HG02571 (cell line): ENCODE measurements at regions not wholly inside any gene's neighbourhood (a gene's known extent, or its start where the extent isn't known, plus 50 kb on each side); places are given as distances from the start of the nearest gene placed in this dataset.
A peak's percentile ranks its signal among the peaks of the same experiment; 100 is the strongest.
"Not testable (repeated sequence)": the region's sequence is repeated elsewhere in the genome, so short reads cannot be mapped to it uniquely, and the experiment has no call there.

Experiments used
- ATAC-seq: cut with Tn5 transposase; IDR thresholded peaks from one replicate; pipeline ENCODE4 v1.9.1; 2021; ENCODE audit warnings: mild to moderate bottlenecking, moderate library complexity; ENCODE audit not compliant: unreplicated experiment

- ATAC-seq = no peak
Observed at GRCh38 chr5:155595791-155596190, 582.2 kb downstream of the KIF4B start.

DNA sequence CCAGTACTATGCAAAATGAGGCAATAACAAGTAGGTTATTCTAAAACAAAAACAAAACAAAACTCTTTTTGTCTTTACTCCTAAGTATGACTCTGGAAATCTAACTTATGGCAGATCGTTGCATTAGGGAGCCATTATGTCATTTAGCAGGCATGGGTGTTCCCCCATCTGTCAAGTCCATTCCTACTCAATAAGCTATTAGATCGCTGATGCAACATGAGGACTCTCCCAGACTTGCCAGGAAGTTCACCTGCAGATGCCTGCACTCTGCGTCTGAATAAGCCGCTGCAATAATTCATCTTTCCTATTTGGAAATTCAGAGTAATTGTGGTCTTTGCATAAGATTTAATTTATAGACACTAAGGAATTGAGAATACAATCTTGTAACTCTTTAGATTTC lies 585.0 kb downstream of the KIF4B start:
- no peak for ATAC-seq

GRCh38 chr5:155605920-155606319 lies 592.4 kb downstream of the KIF4B start:
- ATAC-seq = no peak

GRCh38 chr5:155616779-155617392 lies 603.3 kb downstream of the KIF4B start:
- peak; percentile 55 for ATAC-seq

- no peak for ATAC-seq
Observed at GRCh38 chr5:155619688-155620087, 606.1 kb downstream of the KIF4B start.

- no peak for ATAC-seq
Observed at GRCh38 chr5:155620821-155621410, 607.4 kb downstream of the KIF4B start.

DNA sequence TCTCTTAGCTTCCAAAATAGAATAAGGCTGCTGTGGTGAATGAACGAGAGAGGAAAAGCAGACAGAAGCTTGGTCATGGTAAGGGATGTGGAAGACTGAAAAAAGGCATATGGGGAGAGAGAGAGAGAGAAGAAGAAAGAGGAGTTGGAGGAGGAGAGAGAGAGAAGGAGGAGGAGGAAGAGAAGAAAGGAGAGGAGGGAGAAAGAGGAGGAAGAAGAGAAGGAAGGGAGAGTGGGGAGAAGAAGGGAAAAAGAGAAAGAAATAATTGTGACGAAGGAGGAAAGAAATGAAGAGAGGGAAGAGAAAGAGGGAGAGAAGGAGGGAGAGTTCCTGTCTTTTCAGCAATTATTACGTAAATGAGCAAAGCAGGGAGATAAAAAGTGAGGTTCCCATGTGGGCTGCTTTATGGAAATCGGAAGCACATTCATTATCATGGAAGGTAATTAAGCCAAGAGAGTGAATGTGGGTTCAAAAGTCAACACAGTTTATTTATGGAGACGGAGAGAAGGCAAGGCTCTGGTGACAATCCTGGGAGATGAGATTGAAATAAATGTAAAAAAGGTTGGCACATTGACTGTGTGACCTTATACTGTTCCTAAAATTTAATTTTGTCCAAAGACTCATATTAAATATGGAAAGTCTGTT lies 611.2 kb downstream of the KIF4B start:
- no peak for ATAC-seq

DNA sequence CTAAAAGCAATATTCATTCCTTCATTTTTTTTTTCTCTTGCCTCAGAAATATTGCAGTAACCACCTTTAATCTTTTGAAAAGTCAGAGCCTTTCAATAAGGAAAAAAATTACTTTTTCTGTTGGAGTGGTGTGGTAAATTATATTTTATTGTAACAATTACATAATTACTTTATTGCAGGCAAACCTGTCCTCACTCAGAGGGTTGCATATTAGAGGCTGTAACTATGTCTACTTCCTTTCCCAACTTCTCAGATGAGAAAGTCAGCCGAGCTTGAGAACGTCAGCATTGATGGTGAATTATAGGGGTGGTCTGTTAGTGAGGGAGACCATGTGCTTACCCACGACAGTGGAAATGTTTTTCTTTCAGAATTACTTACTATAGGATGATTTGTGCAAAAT lies 611.8 kb downstream of the KIF4B start:
- ATAC-seq = no peak

DNA sequence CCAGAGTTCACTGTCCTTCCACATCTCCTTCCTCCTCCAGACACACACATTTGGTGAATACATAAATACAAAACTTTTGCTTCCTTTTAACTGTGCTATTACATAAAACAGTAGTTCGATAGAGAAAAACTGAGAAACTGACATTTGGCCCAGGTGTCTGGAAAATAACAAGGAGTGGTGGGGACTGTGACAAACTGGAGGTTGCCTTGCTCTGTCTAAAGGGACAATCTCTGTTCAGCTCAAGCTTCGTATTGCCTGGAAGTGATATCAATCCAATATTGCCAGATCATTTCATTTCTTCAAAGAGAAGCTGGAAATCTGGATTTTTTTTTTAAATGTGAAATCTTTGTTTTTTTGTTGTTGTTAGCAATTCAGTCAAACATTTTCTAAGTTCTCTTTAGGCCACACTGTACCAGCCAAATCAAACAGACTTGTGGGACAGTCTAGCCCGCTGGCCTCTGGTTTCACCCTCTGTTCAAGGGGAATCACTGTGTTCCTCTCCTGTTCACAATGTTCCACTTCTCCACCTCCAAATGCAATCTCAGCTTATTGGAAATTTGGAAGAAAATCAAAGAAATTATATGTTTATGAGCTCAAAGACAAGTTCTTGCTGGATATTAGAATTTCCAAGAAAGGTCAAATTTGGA lies 612.5 kb downstream of the KIF4B start:
- ATAC-seq = no peak

- ATAC-seq = no peak
Observed at GRCh38 chr5:155626592-155626991, 613.0 kb downstream of the KIF4B start.

DNA sequence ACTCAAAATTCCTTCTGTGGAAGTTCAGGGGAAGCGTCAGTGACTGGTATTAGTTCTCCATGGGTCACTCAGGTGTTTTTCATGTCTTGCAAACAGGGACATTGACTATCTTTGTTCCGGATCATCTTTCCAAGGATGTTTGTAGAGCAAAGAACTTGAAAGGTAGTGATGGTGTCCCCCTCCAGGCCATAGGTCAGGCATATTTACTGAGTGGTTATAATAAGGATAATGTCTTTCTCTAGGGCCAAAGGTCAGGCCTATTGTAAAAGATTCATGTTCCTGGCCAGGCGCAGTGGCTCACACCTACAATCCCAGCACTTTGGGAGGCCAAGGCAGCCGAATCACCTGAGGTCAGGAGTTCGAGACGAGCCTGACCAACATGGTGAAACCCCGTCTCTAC lies 614.8 kb downstream of the KIF4B start:
- no peak for ATAC-seq

DNA sequence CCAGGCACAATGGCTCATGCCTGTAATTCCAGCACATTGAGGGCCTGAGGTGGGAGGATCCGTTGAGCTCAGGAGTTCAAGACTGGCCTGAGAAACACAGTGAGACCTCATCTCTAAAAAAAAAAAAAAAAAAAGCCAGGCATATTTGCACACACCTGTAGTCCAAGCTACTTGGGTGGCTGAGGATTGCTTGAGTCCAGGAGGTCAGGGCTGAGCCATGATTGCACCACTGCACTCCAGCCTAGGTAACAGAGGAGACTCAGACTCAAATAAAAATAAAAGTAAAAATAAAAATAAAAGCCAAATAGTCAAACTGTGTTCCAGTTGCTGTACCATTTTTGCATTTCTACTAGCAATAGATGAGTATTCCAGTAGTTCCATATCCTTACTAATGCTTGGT lies 616.0 kb downstream of the KIF4B start:
- ATAC-seq = no peak

- no peak for ATAC-seq
Observed at GRCh38 chr5:155631116-155631515, 617.6 kb downstream of the KIF4B start.

DNA sequence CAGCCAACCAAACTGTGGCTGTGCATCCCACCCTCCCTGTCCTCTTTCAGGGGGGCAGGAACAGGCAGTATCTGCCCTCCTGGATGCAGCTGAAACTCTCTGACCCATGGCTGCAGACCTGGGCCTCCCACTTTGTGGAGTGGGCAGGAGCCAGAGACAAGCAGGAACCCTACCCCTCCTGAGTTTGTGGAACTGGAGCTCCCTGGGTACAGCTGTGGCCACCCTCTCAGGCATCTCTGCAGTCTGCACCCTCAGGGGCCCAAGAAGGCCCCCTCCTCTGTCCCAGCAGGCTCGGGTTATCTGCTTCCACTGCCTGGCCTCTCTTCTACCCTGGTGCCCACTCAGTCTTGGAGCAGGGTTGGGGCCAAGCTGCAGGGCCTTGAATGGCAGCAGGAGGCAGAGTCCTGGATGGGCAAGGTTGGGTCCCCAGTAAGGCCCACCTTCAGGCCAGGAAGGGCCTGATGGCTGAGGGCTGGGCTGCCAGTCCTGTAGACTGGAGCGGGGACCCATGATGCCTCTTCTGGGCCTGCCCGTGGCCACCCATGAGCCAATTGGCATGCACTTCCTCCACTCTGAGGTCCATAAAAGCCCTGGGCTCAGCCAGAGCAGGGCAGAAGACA lies 619.9 kb downstream of the KIF4B start:
- no peak for ATAC-seq

DNA sequence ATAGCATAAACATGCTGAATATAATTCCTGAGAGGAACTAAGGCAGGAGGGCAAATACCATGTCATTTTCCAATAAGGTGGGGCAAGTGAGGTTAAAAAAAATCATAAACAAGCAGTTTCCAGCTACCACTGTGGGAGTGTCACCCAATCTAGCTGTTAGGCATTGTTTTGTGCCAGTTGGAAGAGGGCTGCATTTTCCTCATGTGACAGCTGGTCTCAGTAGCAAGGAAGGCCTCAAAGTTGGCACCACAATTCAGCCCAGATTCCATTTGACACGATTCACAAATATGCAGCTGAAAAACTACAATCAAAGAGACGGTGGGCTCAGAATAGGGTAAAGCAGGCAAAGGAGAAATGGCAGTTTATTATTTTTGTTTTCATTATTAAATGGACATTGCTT lies 636.1 kb downstream of the KIF4B start:
- no peak for ATAC-seq

GRCh38 chr5:155655569-155655968 lies 642.0 kb downstream of the KIF4B start:
- ATAC-seq = no peak

DNA sequence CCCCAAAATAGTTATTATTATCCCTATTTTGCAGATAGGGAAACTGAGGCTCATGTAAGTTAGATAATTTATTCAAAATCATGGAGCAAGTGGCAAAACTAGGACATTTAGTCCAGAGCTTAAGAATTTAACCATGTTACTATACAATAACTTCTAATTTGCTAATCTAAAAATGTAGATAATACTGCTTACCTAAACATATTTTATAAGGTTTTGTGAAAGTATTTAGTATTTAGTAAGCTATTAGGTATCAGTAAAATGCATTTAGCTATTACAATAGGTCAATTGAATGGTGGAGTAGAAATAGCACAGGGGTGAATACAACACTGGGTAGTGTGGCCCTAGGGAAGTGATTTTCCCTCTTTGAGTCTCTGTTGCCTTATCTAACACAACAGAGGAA lies 648.3 kb downstream of the KIF4B start:
- ATAC-seq = no peak

DNA sequence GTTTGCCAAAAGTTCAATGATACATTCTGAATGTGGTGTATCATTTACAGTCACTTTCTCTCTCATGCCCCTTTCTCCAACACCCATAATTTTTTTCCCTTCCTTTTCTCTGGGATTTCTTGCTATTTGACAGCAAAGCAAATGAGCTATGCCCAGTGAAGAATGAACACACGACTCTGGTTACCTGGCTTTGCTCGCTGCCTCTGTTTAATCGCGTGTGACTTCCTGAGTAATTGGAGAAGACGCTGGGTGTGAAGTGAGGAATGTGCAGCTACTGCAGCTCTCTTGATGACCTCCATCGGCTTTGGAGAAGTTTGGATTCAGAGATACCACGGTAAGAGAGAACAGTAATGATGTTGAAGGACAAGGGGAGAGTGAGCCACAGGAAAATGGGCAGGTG lies 651.8 kb downstream of the KIF4B start:
- no peak for ATAC-seq

GRCh38 chr5:155672001-155672400 lies 655.0 kb upstream of the SGCD start:
- not testable (repeated sequence) for ATAC-seq

GRCh38 chr5:155676967-155677366 lies 650.0 kb upstream of the SGCD start:
- ATAC-seq = no peak

GRCh38 chr5:155678371-155678770 lies 648.6 kb upstream of the SGCD start:
- ATAC-seq = no peak

- no peak for ATAC-seq
Observed at GRCh38 chr5:155679530-155679929, 647.4 kb upstream of the SGCD start.
